ENCODE measurements at regions not wholly inside any gene's neighbourhood (a gene's known extent, or its start where the extent isn't known, plus 50 kb on each side); places are given as distances from the start of the nearest gene placed in this dataset.
A peak's percentile ranks its signal among the peaks of the same experiment; 100 is the strongest.

- H3K9ac ChIP-seq (ENCODE audit: low read length), result no peak overlapping the region
- H3K9me3 ChIP-seq (ENCODE audit: control insufficient read depth, low read length), result peaks cover 9% of the 10 kb centered on the region
- no peak overlapping the region for H3K27ac ChIP-seq (ENCODE audit: low read length, poor library complexity, severe bottlenecking)
- H3K79me1 ChIP-seq (replicated peaks; ENCODE audit: low read length, poor library complexity, severe bottlenecking), result no peaks in the 10 kb centered on the region
- H2AK5ac ChIP-seq (ENCODE audit: low read length, severe bottlenecking), result no peak overlapping the region
- 98% methylated on average over 3 of the region's 3 CpGs for WGBS
- H2BK12ac ChIP-seq (ENCODE audit: low read length in 2 of 2), result no peak overlapping the region
- H3K27me3 ChIP-seq (ENCODE audit: control insufficient read depth in 1 of 2, insufficient read depth in 1 of 2, low read length in 2 of 2), result no peaks in the 10 kb centered on the region
- no peak overlapping the region for H3K18ac ChIP-seq (ENCODE audit: low read depth in 1 of 2, low read length in 2 of 2)
- H3K4me1 ChIP-seq (ENCODE audit: control insufficient read depth, insufficient read depth, low read depth, low read length), result no peaks in the 10 kb centered on the region
- no peak overlapping the region for H2BK5ac ChIP-seq (ENCODE audit: low read depth, low read length, poor library complexity, severe bottlenecking)
- H3K36me3 ChIP-seq (ENCODE audit: control insufficient read depth in 1 of 2, insufficient read depth in 2 of 2, low read depth in 1 of 2, low read length in 2 of 2), result no peaks in the 10 kb centered on the region
- no peak overlapping the region for H2BK15ac ChIP-seq (ENCODE audit: low read depth, poor library complexity, severe bottlenecking)
- no peak overlapping the region for H3K23ac ChIP-seq (ENCODE audit: low read length in 2 of 2)
- H4K91ac ChIP-seq (ENCODE audit: low read length), result no peak overlapping the region
- H2AFZ ChIP-seq (ENCODE audit: low read depth, low read length), result no peak overlapping the region
- no peak overlapping the region for H4K8ac ChIP-seq (ENCODE audit: low read length)
- no peak overlapping the region for H3K4me3 ChIP-seq (ENCODE audit: insufficient read depth in 1 of 2, low read depth in 1 of 2, low read length in 2 of 2)
- no peak overlapping the region for H3K4ac ChIP-seq (ENCODE audit: low read depth in 1 of 2, low read length in 2 of 2)
- H2BK120ac ChIP-seq (ENCODE audit: low read depth, low read length), result no peak overlapping the region
- H3K14ac ChIP-seq (ENCODE audit: low read length in 2 of 2), result no peak overlapping the region
- H3K4me2 ChIP-seq (ENCODE audit: low read length, poor library complexity, severe bottlenecking), result no peak overlapping the region
- no peak for DNase-seq
These were observed 345.0 kb downstream of the TLE1 start for GRCh38 chr9:81344366-81344765.

GRCh38 chr9:81335879-81336421 is 353.4 kb downstream of the TLE1 start:
- H3K9me3 ChIP-seq (ENCODE audit: control insufficient read depth, low read length), result peaks cover 42% of the 10 kb centered on the region
- 96% methylated on average over 1 of the region's 3 CpGs for whole genome bisulfite sequencing
- no peak overlapping the region for H2BK12ac ChIP-seq (ENCODE audit: low read length in 2 of 2)
- H3K27ac ChIP-seq (ENCODE audit: low read length, poor library complexity, severe bottlenecking), result no peak overlapping the region
- no peaks in the 10 kb centered on the region for H3K4me1 ChIP-seq (ENCODE audit: control insufficient read depth, insufficient read depth, low read depth, low read length)
- no peak overlapping the region for H2BK5ac ChIP-seq (ENCODE audit: low read depth, low read length, poor library complexity, severe bottlenecking)
- H3K23ac ChIP-seq (ENCODE audit: low read length in 2 of 2), result no peak overlapping the region
- no peak overlapping the region for H3K4me3 ChIP-seq (ENCODE audit: insufficient read depth in 1 of 2, low read depth in 1 of 2, low read length in 2 of 2)
- DNase-seq, result no peak
- H3K4ac ChIP-seq (ENCODE audit: low read depth in 1 of 2, low read length in 2 of 2), result no peak overlapping the region
- no peak overlapping the region for H4K91ac ChIP-seq (ENCODE audit: low read length)
- no peak overlapping the region for H3K4me2 ChIP-seq (ENCODE audit: low read length, poor library complexity, severe bottlenecking)
- H3K36me3 ChIP-seq (ENCODE audit: control insufficient read depth in 1 of 2, insufficient read depth in 2 of 2, low read depth in 1 of 2, low read length in 2 of 2), result no peaks in the 10 kb centered on the region
- no peak overlapping the region for H2BK15ac ChIP-seq (ENCODE audit: low read depth, poor library complexity, severe bottlenecking)
- H2BK120ac ChIP-seq (ENCODE audit: low read depth, low read length), result no peak overlapping the region
- H3K79me1 ChIP-seq (replicated peaks; ENCODE audit: low read length, poor library complexity, severe bottlenecking), result no peaks in the 10 kb centered on the region
- H3K14ac ChIP-seq (ENCODE audit: low read length in 2 of 2), result no peak overlapping the region
- H4K8ac ChIP-seq (ENCODE audit: low read length), result no peak overlapping the region
- H3K9ac ChIP-seq (ENCODE audit: low read length), result no peak overlapping the region
- no peaks in the 10 kb centered on the region for H3K27me3 ChIP-seq (ENCODE audit: control insufficient read depth in 1 of 2, insufficient read depth in 1 of 2, low read length in 2 of 2)
- no peak overlapping the region for H2AK5ac ChIP-seq (ENCODE audit: low read length, severe bottlenecking)
- H2AFZ ChIP-seq (ENCODE audit: low read depth, low read length), result no peak overlapping the region
- H3K18ac ChIP-seq (ENCODE audit: low read depth in 1 of 2, low read length in 2 of 2), result no peak overlapping the region

- Histone ChIP-seq H3K9me3 (ENCODE audit: control insufficient read depth, low read length) (peaks cover 37% of the 10 kb centered on the region), H2AK5ac (ENCODE audit: low read length, severe bottlenecking) (no peak overlapping the region), H3K4me3 (ENCODE audit: insufficient read depth in 1 of 2, low read depth in 1 of 2, low read length in 2 of 2) (no peak overlapping the region), H4K8ac (ENCODE audit: low read length) (no peak overlapping the region), H3K79me1 (replicated peaks; ENCODE audit: low read length, poor library complexity, severe bottlenecking) (no peaks in the 10 kb centered on the region), H3K27me3 (ENCODE audit: control insufficient read depth in 1 of 2, insufficient read depth in 1 of 2, low read length in 2 of 2) (no peaks in the 10 kb centered on the region), H3K36me3 (ENCODE audit: control insufficient read depth in 1 of 2, insufficient read depth in 2 of 2, low read depth in 1 of 2, low read length in 2 of 2) (no peaks in the 10 kb centered on the region), H3K14ac (ENCODE audit: low read length in 2 of 2) (no peak overlapping the region), H2BK5ac (ENCODE audit: low read depth, low read length, poor library complexity, severe bottlenecking) (no peak overlapping the region), H3K4me1 (ENCODE audit: control insufficient read depth, insufficient read depth, low read depth, low read length) (no peaks in the 10 kb centered on the region), H2AFZ (ENCODE audit: low read depth, low read length) (no peak overlapping the region), H2BK12ac (ENCODE audit: low read length in 2 of 2) (no peak overlapping the region), H3K4me2 (ENCODE audit: low read length, poor library complexity, severe bottlenecking) (no peak overlapping the region), H2BK15ac (ENCODE audit: low read depth, poor library complexity, severe bottlenecking) (no peak overlapping the region), H3K18ac (ENCODE audit: low read depth in 1 of 2, low read length in 2 of 2) (no peak overlapping the region), H3K27ac (ENCODE audit: low read length, poor library complexity, severe bottlenecking) (no peak overlapping the region), H2BK120ac (ENCODE audit: low read depth, low read length) (no peak overlapping the region), H4K91ac (ENCODE audit: low read length) (no peak overlapping the region), H3K9ac (ENCODE audit: low read length) (no peak overlapping the region), H3K23ac (ENCODE audit: low read length in 2 of 2) (no peak overlapping the region), H3K4ac (ENCODE audit: low read depth in 1 of 2, low read length in 2 of 2) (no peak overlapping the region)
- no peak for DNase-seq
- whole genome bisulfite sequencing, result no CpG with 5 or more reads among the region's 3 CpGs
These were observed 367.8 kb downstream of the TLE1 start for GRCh38 chr9:81321551-81321950.

- H4K8ac ChIP-seq (ENCODE audit: low read length), result no peak overlapping the region
- H2AK5ac ChIP-seq (ENCODE audit: low read length, severe bottlenecking), result no peak overlapping the region
- H3K4me2 ChIP-seq (ENCODE audit: low read length, poor library complexity, severe bottlenecking), result no peak overlapping the region
- H3K9me3 ChIP-seq (ENCODE audit: control insufficient read depth, low read length), result peaks cover 31% of the 10 kb centered on the region
- no peak overlapping the region for H3K23ac ChIP-seq (ENCODE audit: low read length in 2 of 2)
- H2BK120ac ChIP-seq (ENCODE audit: low read depth, low read length), result no peak overlapping the region
- H3K9ac ChIP-seq (ENCODE audit: low read length), result no peak overlapping the region
- no peak overlapping the region for H2BK12ac ChIP-seq (ENCODE audit: low read length in 2 of 2)
- H3K4me3 ChIP-seq (ENCODE audit: insufficient read depth in 1 of 2, low read depth in 1 of 2, low read length in 2 of 2), result no peak overlapping the region
- H3K79me1 ChIP-seq (replicated peaks; ENCODE audit: low read length, poor library complexity, severe bottlenecking), result no peaks in the 10 kb centered on the region
- no peak overlapping the region for H2BK5ac ChIP-seq (ENCODE audit: low read depth, low read length, poor library complexity, severe bottlenecking)
- 100% methylated on average over 1 of the region's 4 CpGs for WGBS
- no peak overlapping the region for H2BK15ac ChIP-seq (ENCODE audit: low read depth, poor library complexity, severe bottlenecking)
- H3K4me1 ChIP-seq (ENCODE audit: control insufficient read depth, insufficient read depth, low read depth, low read length), result no peaks in the 10 kb centered on the region
- H4K91ac ChIP-seq (ENCODE audit: low read length), result no peak overlapping the region
- H3K27me3 ChIP-seq (ENCODE audit: control insufficient read depth in 1 of 2, insufficient read depth in 1 of 2, low read length in 2 of 2), result no peaks in the 10 kb centered on the region
- no peak overlapping the region for H3K27ac ChIP-seq (ENCODE audit: low read length, poor library complexity, severe bottlenecking)
- no peak for DNase-seq
- H3K4ac ChIP-seq (ENCODE audit: low read depth in 1 of 2, low read length in 2 of 2), result peak overlapping the region in 1 of 2 experiments; percentile 41
- no peak overlapping the region for H3K18ac ChIP-seq (ENCODE audit: low read depth in 1 of 2, low read length in 2 of 2)
- H3K14ac ChIP-seq (ENCODE audit: low read length in 2 of 2), result no peak overlapping the region
- no peaks in the 10 kb centered on the region for H3K36me3 ChIP-seq (ENCODE audit: control insufficient read depth in 1 of 2, insufficient read depth in 2 of 2, low read depth in 1 of 2, low read length in 2 of 2)
- H2AFZ ChIP-seq (ENCODE audit: low read depth, low read length), result no peak overlapping the region
These were observed 368.4 kb downstream of the TLE1 start for GRCh38 chr9:81320909-81321482.

Measured in mesenchymal stem cell (in vitro differentiated cells and primary cell).